CD8-positive, alpha-beta memory T cell (primary cell): ENCODE measurements at regions not wholly inside any gene's neighbourhood (a gene's known extent, or its start where the extent isn't known, plus 50 kb on each side); places are given as distances from the start of the nearest gene placed in this dataset.

Experiments used
- CTCF ChIA-PET: fragments of 350-600 bp; sonication (Branson Sonifier 250); formaldehyde crosslinking; loops from one replicate; lab custom pipeline; 2021; ENCODE audit warnings: antibody characterized with exemption; lab: Charles Lee
- POLR2A ChIA-PET: fragments of 350-600 bp; sonication (Branson Sonifier 250); formaldehyde crosslinking; loops from one replicate; lab custom pipeline; 2021; ENCODE audit warnings: antibody characterized with exemption; lab: Charles Lee
- DNase-seq, 5 donors: peaks; one replicate each; pipeline versions ENCODE4 v3.0.0 to v3.0.0-alpha.2; 2020 to 2022; ENCODE audit warnings: mixed read lengths in 1 of 5
- H3K27ac ChIP-seq: one replicate; pipeline ENCODE4 v1.7.0; 2013; ENCODE audit warnings: low read depth, mild to moderate bottlenecking, low read length, moderate library complexity
- H3K27me3 ChIP-seq: 2 replicates; pipeline ENCODE4 v1.7.0; 2013; ENCODE audit warnings: low read length, mild to moderate bottlenecking; ENCODE audit not compliant: insufficient read depth, poor library complexity, severe bottlenecking
- H3K36me3 ChIP-seq: 2 replicates; pipeline ENCODE4 v1.7.0; 2013; ENCODE audit warnings: mild to moderate bottlenecking, low read length, moderate library complexity; ENCODE audit not compliant: insufficient read depth
- H3K4me1 ChIP-seq: 2 replicates; pipeline ENCODE4 v1.7.0; 2013; ENCODE audit warnings: mild to moderate bottlenecking, low read length, moderate library complexity; ENCODE audit not compliant: insufficient read depth
- H3K4me3 ChIP-seq: 2 replicates; pipeline ENCODE4 v1.7.0; 2013; ENCODE audit warnings: mild to moderate bottlenecking, low read length
- H3K9me3 ChIP-seq: 2 replicates; pipeline ENCODE4 v1.7.0; 2013; ENCODE audit warnings: mild to moderate bottlenecking, low read length
- H3K27ac Mint-ChIP-seq, 8 donors: one replicate each; pipeline ENCODE4 v1.8.0; 2020 to 2021; ENCODE audit warnings: mixed read lengths in 8 of 8, mild to moderate bottlenecking in 6 of 8, inconsistent platforms in 3 of 8, moderate library complexity in 3 of 8
- H3K27me3 Mint-ChIP-seq, 2 donors: one replicate each; pipeline ENCODE4 v1.8.0; 2020 to 2021; ENCODE audit warnings: mixed read lengths in 2 of 2, mild to moderate bottlenecking in 1 of 2, moderate library complexity in 1 of 2
- H3K36me3 Mint-ChIP-seq, 3 donors: one replicate each; pipeline ENCODE4 v1.8.0; 2020 to 2021; ENCODE audit warnings: mixed read lengths in 3 of 3, inconsistent platforms in 1 of 3, mild to moderate bottlenecking in 1 of 3
- H3K4me1 Mint-ChIP-seq, 3 donors: one replicate each; pipeline ENCODE4 v1.8.0; 2020 to 2021; ENCODE audit warnings: mixed read lengths in 3 of 3, inconsistent platforms in 1 of 3, mild to moderate bottlenecking in 1 of 3
- H3K4me3 Mint-ChIP-seq, 7 donors: one replicate each; pipeline ENCODE4 v1.8.0; 2020 to 2021; ENCODE audit warnings: mixed read lengths in 7 of 7, mild to moderate bottlenecking in 6 of 7, moderate library complexity in 4 of 7, inconsistent platforms in 2 of 7
- H3K9me3 Mint-ChIP-seq, 5 donors: one replicate each; pipeline ENCODE4 v1.8.0; 2020 to 2022; ENCODE audit warnings: mixed read lengths in 5 of 5, mild to moderate bottlenecking in 3 of 5, moderate library complexity in 2 of 5, inconsistent platforms in 1 of 5

DNA sequence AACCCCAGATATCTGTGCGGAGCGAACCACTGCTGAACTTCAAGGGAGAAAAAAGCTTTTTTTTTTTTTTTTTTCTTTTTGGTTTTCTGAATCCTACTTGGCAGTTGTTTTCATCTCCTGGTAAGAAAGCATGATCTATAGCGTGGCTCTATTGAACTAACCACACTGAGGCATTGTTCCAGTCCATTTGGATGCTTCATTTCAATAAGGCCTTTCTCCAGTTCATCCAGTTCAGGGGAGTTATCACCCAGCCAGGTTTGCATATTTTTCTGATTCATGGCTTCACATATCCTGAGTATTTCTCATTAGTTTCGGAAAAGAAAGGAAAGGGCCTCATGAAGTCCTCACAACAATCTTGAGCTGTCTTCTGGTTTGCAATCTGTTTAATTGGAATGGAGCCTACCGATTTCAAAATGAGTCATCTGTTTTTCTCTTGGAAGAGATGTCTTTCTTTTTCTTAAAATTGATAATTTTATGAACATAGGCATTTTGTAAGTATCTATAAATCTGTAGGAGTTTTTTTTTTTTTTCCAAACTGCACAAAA lies 93.1 kb upstream of the STEAP4 start:
- Mint-ChIP-seq H3K4me1 (peaks cover 4 to 11% (median 5%) of the 10 kb centered on the region in 3 donors), H3K9me3 (no peaks in the 10 kb centered on the region), H3K27ac (no peak overlapping the region), H3K36me3 (no peaks in the 10 kb centered on the region), H3K27me3 (peaks cover 2 to 8% of the 10 kb centered on the region in 2 donors), H3K4me3 (no peak overlapping the region)
- no peak for DNase-seq
- H3K4me1 ChIP-seq, result no peaks in the 10 kb centered on the region
- ChIA-PET POLR2A (no interaction called here), CTCF (no interaction called here)
- H3K9me3 ChIP-seq, result no peaks in the 10 kb centered on the region
- H3K27me3 ChIP-seq, result no peaks in the 10 kb centered on the region
- no peaks in the 10 kb centered on the region for H3K36me3 ChIP-seq
- no peak overlapping the region for H3K4me3 ChIP-seq
- no peak overlapping the region for H3K27ac ChIP-seq

DNA sequence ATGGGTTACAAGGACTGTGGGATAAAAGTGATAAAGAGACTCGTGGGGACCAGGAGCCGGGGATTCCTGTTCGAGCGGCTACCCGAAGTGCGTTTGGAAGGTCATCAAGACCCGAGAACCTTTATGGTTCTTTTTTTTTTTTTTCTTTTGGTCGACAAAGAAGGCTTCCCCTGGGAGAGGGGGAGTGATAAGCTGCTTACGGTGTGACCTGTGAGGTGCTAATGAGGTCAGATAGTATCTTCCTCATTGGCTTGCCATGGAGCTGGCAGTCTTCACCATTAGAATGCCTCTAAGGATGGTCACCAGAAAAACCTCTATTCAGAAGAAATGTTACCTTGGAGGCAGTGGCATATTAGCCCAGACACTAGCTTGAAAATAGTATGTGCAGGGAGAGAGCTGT lies 92.3 kb upstream of the STEAP4 start:
- Histone ChIP-seq H3K4me1 (no peaks in the 10 kb centered on the region), H3K36me3 (no peaks in the 10 kb centered on the region), H3K27me3 (no peaks in the 10 kb centered on the region), H3K27ac (no peak overlapping the region), H3K4me3 (no peak overlapping the region), H3K9me3 (no peaks in the 10 kb centered on the region)
- H3K36me3 Mint-ChIP-seq, result no peaks in the 10 kb centered on the region
- H3K27me3 Mint-ChIP-seq, result peaks cover 3 to 8% of the 10 kb centered on the region in 2 donors
- no peak overlapping the region for H3K4me3 Mint-ChIP-seq
- POLR2A ChIA-PET, result no interaction called here
- DNase-seq, result no peak
- CTCF ChIA-PET, result no interaction called here
- H3K9me3 Mint-ChIP-seq, result no peaks in the 10 kb centered on the region
- H3K27ac Mint-ChIP-seq, result no peak overlapping the region
- H3K4me1 Mint-ChIP-seq, result peaks cover 4 to 11% (median 5%) of the 10 kb centered on the region in 3 donors

GRCh38 chr7:88398459-88398858 lies 91.8 kb upstream of the STEAP4 start:
- H3K36me3 Mint-ChIP-seq, result no peaks in the 10 kb centered on the region
- no peaks in the 10 kb centered on the region for H3K36me3 ChIP-seq

DNA sequence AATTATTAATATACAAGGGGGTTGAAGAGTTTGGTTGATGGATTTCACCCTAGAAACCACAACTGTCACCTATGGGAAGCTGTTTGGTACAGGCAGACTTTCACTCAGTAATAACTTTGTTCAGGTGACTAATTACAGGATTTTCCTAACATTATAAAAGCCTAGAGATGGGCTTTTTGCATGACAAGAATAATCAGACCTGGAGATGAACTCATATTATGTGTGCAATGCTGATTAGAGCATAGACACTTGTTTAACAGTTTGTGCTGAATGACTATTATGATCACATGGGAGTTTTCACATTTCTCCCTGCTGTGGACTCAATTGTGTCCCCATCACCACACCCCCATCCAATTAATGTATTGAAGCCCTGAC lies 90.2 kb upstream of the STEAP4 start:
- Mint-ChIP-seq H3K4me1 (peaks cover 4 to 11% (median 5%) of the 10 kb centered on the region in 3 donors), H3K27ac (no peak overlapping the region), H3K36me3 (no peaks in the 10 kb centered on the region), H3K4me3 (no peak overlapping the region), H3K27me3 (peaks cover 3 to 8% of the 10 kb centered on the region in 2 donors), H3K9me3 (no peaks in the 10 kb centered on the region)
- POLR2A ChIA-PET, result no interaction called here
- CTCF ChIA-PET, result no interaction called here
- Histone ChIP-seq H3K27me3 (no peaks in the 10 kb centered on the region), H3K36me3 (no peaks in the 10 kb centered on the region), H3K4me3 (no peak overlapping the region), H3K4me1 (no peaks in the 10 kb centered on the region), H3K27ac (no peak overlapping the region), H3K9me3 (no peaks in the 10 kb centered on the region)
- no peak for DNase-seq

More at GRCh38 chr7:88398459-88398858, 91.8 kb upstream of the STEAP4 start:
- Mint-ChIP-seq H3K4me1 (peaks cover 4 to 11% (median 5%) of the 10 kb centered on the region in 3 donors), H3K27me3 (peaks cover 3 to 8% of the 10 kb centered on the region in 2 donors), H3K9me3 (no peaks in the 10 kb centered on the region), H3K27ac (no peak overlapping the region), H3K4me3 (no peak overlapping the region)
- Histone ChIP-seq H3K27ac (no peak overlapping the region), H3K4me3 (no peak overlapping the region), H3K9me3 (no peaks in the 10 kb centered on the region), H3K4me1 (no peaks in the 10 kb centered on the region), H3K27me3 (no peaks in the 10 kb centered on the region)
- CTCF ChIA-PET, result no interaction called here
- DNase-seq, result no peak
- POLR2A ChIA-PET, result no interaction called here

DNA sequence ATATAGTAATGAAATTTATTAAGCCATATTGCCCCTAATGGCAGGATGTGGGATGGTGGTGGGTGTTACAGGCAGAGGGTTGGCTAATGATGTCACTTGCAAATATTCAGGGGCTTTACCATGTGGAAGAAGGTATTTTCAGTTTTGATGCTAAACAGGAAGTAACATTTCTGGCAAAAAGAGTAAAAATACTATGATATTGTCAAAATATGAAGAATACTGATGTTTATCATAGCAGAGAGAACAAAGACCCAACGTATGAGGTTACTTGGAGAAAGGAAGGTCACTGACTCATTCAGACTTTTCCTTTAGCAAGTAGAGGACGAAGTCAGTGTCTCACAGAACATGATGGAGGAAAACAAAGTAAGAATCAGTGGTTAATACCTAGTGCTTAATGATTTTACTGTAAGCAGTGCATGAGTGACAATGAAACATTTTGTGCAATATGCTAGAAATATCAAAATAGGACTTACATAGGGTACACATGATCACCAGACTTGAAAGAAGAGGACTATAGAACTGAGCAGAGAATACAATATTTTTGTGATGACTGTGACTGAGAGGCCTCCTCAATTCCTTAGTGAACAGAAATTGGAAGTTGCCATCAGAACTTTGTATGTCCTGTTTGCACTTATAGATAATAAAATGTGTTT lies 89.7 kb upstream of the STEAP4 start:
- Mint-ChIP-seq H3K4me3 (no peak overlapping the region), H3K27me3 (peaks cover 3 to 8% of the 10 kb centered on the region in 2 donors), H3K27ac (peak overlapping the region in 1 of 8 donors; percentile 62), H3K9me3 (no peaks in the 10 kb centered on the region), H3K4me1 (peaks cover 4 to 11% (median 5%) of the 10 kb centered on the region in 3 donors), H3K36me3 (no peaks in the 10 kb centered on the region)
- ChIA-PET CTCF (no interaction called here), POLR2A (no interaction called here)
- no peaks in the 10 kb centered on the region for H3K4me1 ChIP-seq
- no peaks in the 10 kb centered on the region for H3K27me3 ChIP-seq
- no peaks in the 10 kb centered on the region for H3K36me3 ChIP-seq
- no peak overlapping the region for H3K27ac ChIP-seq
- H3K4me3 ChIP-seq, result no peak overlapping the region
- no peak for DNase-seq
- H3K9me3 ChIP-seq, result no peaks in the 10 kb centered on the region

- Histone ChIP-seq H3K36me3 (no peaks in the 10 kb centered on the region), H3K4me3 (no peak overlapping the region), H3K27ac (no peak overlapping the region), H3K27me3 (no peaks in the 10 kb centered on the region), H3K9me3 (no peaks in the 10 kb centered on the region), H3K4me1 (no peaks in the 10 kb centered on the region)
- CTCF ChIA-PET, result no interaction called here
- H3K4me1 Mint-ChIP-seq, result peaks cover 4 to 11% (median 5%) of the 10 kb centered on the region in 3 donors
- H3K4me3 Mint-ChIP-seq, result no peak overlapping the region
- H3K9me3 Mint-ChIP-seq, result no peaks in the 10 kb centered on the region
- POLR2A ChIA-PET, result no interaction called here
- H3K27ac Mint-ChIP-seq, result no peak overlapping the region
- peaks cover 3 to 8% of the 10 kb centered on the region in 2 donors for H3K27me3 Mint-ChIP-seq
- no peak for DNase-seq
- no peaks in the 10 kb centered on the region for H3K36me3 Mint-ChIP-seq
Observed at GRCh38 chr7:88395715-88396114, 89.0 kb upstream of the STEAP4 start.

GRCh38 chr7:88391247-88391646 lies 84.6 kb upstream of the STEAP4 start:
- H3K36me3 ChIP-seq, result no peaks in the 10 kb centered on the region
- DNase-seq, result no peak
- no peak overlapping the region for H3K27ac Mint-ChIP-seq
- no peak overlapping the region for H3K4me3 ChIP-seq
- CTCF ChIA-PET, result no interaction called here
- no peaks in the 10 kb centered on the region for H3K27me3 ChIP-seq
- H3K4me1 ChIP-seq, result no peaks in the 10 kb centered on the region
- no peaks in the 10 kb centered on the region for H3K9me3 ChIP-seq
- H3K27me3 Mint-ChIP-seq, result peaks cover 1 to 4% of the 10 kb centered on the region in 2 donors
- POLR2A ChIA-PET, result no interaction called here
- H3K4me3 Mint-ChIP-seq, result no peak overlapping the region
- no peaks in the 10 kb centered on the region for H3K36me3 Mint-ChIP-seq
- no peak overlapping the region for H3K27ac ChIP-seq
- H3K9me3 Mint-ChIP-seq, result no peaks in the 10 kb centered on the region
- H3K4me1 Mint-ChIP-seq, result peaks cover under 1 to 7% (median 1%) of the 10 kb centered on the region in 3 donors

DNA sequence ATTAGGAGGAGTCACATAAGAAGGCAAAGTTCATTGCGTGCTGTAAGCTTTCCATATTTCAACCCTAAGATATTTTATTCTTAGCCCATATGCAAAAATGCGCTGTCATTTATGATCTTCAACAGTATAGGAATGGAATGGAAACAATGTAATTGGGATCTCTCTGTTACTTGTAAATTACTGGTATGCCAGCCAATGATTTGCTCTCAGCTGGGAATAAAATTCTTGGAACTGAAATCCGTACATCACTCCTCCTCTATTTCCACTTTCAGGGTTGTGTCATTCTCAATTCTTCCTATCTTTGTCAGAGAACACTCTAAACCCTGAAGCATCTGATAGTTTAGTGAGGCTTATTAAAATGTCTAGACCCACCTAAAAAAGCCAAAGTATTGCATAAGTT lies 80.7 kb upstream of the STEAP4 start:
- DNase-seq, result no peak
- no peaks in the 10 kb centered on the region for H3K36me3 ChIP-seq
- H3K9me3 ChIP-seq, result no peaks in the 10 kb centered on the region
- no peaks in the 10 kb centered on the region for H3K27me3 ChIP-seq
- H3K27me3 Mint-ChIP-seq, result peaks cover 5 to 8% of the 10 kb centered on the region in 2 donors
- ChIA-PET POLR2A (no interaction called here), CTCF (no interaction called here)
- H3K27ac Mint-ChIP-seq, result no peak overlapping the region
- no peaks in the 10 kb centered on the region for H3K4me1 Mint-ChIP-seq
- H3K36me3 Mint-ChIP-seq, result no peaks in the 10 kb centered on the region
- no peaks in the 10 kb centered on the region for H3K9me3 Mint-ChIP-seq
- H3K4me3 ChIP-seq, result no peak overlapping the region
- H3K27ac ChIP-seq, result no peak overlapping the region
- H3K4me3 Mint-ChIP-seq, result no peak overlapping the region
- no peaks in the 10 kb centered on the region for H3K4me1 ChIP-seq
